OCI-LY7 (cell line): ENCODE measurements at regions not wholly inside any gene's neighbourhood (a gene's known extent, or its start where the extent isn't known, plus 50 kb on each side); places are given as distances from the start of the nearest gene placed in this dataset.

Source experiments
- BruUV-seq: library from RNA; stranded (reverse); fragments of 400-500 nt; replicated peaks from 2 replicates; lab custom pipeline; 2021; lab: Mats Ljungman, UMichigan
- CTCF ChIA-PET: fragments of 300-600 bp; sonication (Branson Sonifier 250); formaldehyde crosslinking; loops from one replicate; lab custom pipeline; 2022; ENCODE audit warnings: antibody characterized with exemption; ENCODE audit not compliant: unreplicated experiment; lab: Charles Lee
- POLR2A ChIA-PET: fragments of 300-600 bp; sonication (Branson Sonifier 250); formaldehyde crosslinking; loops from one replicate; lab custom pipeline; 2022; ENCODE audit warnings: antibody characterized with exemption; lab: Charles Lee
- DNase-seq: peaks from one replicate; pipeline ENCODE4 v3.0.0-alpha.2; 2015; ENCODE audit warnings: low spot score
- H2AFZ ChIP-seq: fragments of 200-600 bp; sonication (generic), shearing (Covaris generic); 2 replicates; pipeline ENCODE4 v1.6.1; 2014; ENCODE audit warnings: mild to moderate bottlenecking, antibody characterized with exemption, low read length, moderate library complexity
- H3K27ac ChIP-seq: fragments of 200-600 bp; sonication (generic); 2 replicates; pipeline ENCODE4 v1.5.1; 2014; ENCODE audit warnings: mixed run types, low read depth, mild to moderate bottlenecking, moderate library complexity, low read length, inconsistent platforms; ENCODE audit not compliant: poor library complexity, severe bottlenecking
- H3K36me3 ChIP-seq: fragments of 200-600 bp; sonication (generic); 2 replicates; pipeline ENCODE4 v1.6.1; 2014; ENCODE audit warnings: mild to moderate bottlenecking, antibody characterized with exemption, low read length, moderate library complexity, mixed read lengths; ENCODE audit not compliant: insufficient read depth
- H3K4me1 ChIP-seq: fragments of 200-600 bp; sonication (generic); 2 replicates; pipeline ENCODE4 v1.5.1; 2014; ENCODE audit warnings: mild to moderate bottlenecking, low read length; ENCODE audit not compliant: insufficient read depth, poor library complexity, severe bottlenecking
- H3K4me2 ChIP-seq: fragments of 200-600 bp; sonication (generic); 2 replicates; pipeline ENCODE4 v1.6.1; 2014; ENCODE audit warnings: mild to moderate bottlenecking, low read length
- H3K4me3 ChIP-seq: fragments of 200-600 bp; sonication (generic); 2 replicates; pipeline ENCODE4 v1.5.1; 2014; ENCODE audit warnings: mild to moderate bottlenecking, low read depth, low read length; ENCODE audit not compliant: poor library complexity, severe bottlenecking
- H3K79me2 ChIP-seq: fragments of 200-600 bp; sonication (generic); 2 replicates; pipeline ENCODE4 v1.6.1; 2016; ENCODE audit warnings: low read depth, mild to moderate bottlenecking, low read length, moderate library complexity, mixed read lengths; ENCODE audit not compliant: insufficient read depth
- H3K9me2 ChIP-seq: fragments of 200-600 bp; sonication (generic); 2 replicates; pipeline ENCODE4 v1.6.1; 2016; ENCODE audit warnings: mild to moderate bottlenecking, low read length, mixed read lengths; ENCODE audit not compliant: insufficient read depth
- H3K9me3 ChIP-seq: fragments of 200-600 bp; sonication (generic); 2 replicates; pipeline ENCODE4 v1.6.1; 2014; ENCODE audit warnings: mild to moderate bottlenecking, mixed run types, low read length, mixed read lengths
- H4K20me1 ChIP-seq: fragments of 200-600 bp; sonication (generic); 2 replicates; pipeline ENCODE4 v1.6.1; 2014; ENCODE audit warnings: mild to moderate bottlenecking, antibody characterized with exemption, low read length, moderate library complexity, mixed read lengths; ENCODE audit not compliant: insufficient read depth
- EZH2phosphoT487 ChIP-seq: fragments of 200-600 bp; sonication (generic); IDR thresholded peaks from 2 replicates; pipeline ENCODE4 v1.6.1; 2018; ENCODE audit warnings: low read depth, borderline replicate concordance, mild to moderate bottlenecking, mixed run types, antibody characterized with exemption, low read length, moderate library complexity, mixed read lengths
- intact Hi-C: fragments of 100-400 bp; cut with micrococcal nuclease; formaldehyde crosslinking; loops from one replicate; pipeline ENCODE4 v1.10.0; 2022; ENCODE audit not compliant: unreplicated experiment
- TF ChIP-seq, protein P1 (sequence below): fragments of 200-600 bp; sonication (generic); conservative IDR thresholded peaks from 2 replicates; pipeline ENCODE4 v1.5.1; 2014; ENCODE audit warnings: mild to moderate bottlenecking, antibody characterized with exemption, low read length, moderate library complexity, mixed read lengths

DNA sequence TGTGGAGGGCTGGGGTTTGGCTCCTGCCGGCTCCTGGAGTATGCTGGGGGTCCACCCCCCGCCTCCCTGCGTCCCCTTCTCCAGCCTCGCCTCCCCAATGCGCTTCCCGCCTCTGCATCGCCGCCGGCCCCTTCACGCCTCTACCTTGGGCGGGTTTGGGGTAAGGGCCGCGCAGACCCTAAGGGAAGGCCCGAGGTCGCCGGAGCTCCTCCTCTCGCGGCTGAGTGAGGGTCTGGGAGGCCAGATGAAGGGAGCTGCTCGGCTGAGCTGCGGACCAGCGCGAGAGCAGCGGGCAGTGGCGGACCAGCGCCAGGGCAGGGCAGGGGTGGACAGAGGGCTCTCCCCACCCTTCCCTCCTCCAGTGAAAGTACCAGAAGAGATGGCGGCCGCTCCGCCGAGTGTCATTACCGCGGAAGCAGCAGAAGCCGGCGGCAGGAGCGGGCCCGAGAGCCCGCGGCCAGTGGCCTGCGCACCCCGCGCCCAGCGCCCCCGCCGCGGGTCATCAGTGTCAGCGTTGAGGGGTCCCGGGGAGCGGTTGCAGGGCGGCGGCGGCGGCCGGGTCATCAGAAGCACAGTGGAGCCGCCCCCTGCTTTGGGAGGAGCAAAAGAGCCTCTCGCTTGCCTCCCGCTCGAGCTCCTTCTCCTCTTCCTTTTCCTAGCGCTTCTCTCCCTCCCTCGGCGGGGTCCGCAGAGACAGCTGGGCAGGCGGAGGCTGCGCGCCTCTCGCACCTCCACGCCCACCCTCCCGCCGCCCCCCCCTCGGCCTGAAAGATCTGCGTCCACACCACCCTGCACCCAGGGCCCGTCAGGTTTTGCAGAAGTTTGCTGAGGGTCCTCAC, 255.6 kb upstream of the CADM1 start:
- TF ChIP-seq, protein P1, sequence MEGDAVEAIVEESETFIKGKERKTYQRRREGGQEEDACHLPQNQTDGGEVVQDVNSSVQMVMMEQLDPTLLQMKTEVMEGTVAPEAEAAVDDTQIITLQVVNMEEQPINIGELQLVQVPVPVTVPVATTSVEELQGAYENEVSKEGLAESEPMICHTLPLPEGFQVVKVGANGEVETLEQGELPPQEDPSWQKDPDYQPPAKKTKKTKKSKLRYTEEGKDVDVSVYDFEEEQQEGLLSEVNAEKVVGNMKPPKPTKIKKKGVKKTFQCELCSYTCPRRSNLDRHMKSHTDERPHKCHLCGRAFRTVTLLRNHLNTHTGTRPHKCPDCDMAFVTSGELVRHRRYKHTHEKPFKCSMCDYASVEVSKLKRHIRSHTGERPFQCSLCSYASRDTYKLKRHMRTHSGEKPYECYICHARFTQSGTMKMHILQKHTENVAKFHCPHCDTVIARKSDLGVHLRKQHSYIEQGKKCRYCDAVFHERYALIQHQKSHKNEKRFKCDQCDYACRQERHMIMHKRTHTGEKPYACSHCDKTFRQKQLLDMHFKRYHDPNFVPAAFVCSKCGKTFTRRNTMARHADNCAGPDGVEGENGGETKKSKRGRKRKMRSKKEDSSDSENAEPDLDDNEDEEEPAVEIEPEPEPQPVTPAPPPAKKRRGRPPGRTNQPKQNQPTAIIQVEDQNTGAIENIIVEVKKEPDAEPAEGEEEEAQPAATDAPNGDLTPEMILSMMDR: no peak
- TF ChIP-seq EZH2phosphoT487: no peak
- H3K4me3 ChIP-seq: no peak overlapping the region
- H3K79me2 ChIP-seq: no peaks in the 10 kb centered on the region
- POLR2A ChIA-PET: no interaction called here
- no TSS peak for BruUV-seq
- no peak overlapping the region for H3K4me2 ChIP-seq
- H3K9me3 ChIP-seq: no peaks in the 10 kb centered on the region
- no peaks in the 10 kb centered on the region for H3K9me2 ChIP-seq
- intact Hi-C loops: no loop called here
- no peaks in the 10 kb centered on the region for H3K4me1 ChIP-seq
- H4K20me1 ChIP-seq: no peaks in the 10 kb centered on the region
- CTCF ChIA-PET: no interaction called here
- no peaks in the 10 kb centered on the region for H3K36me3 ChIP-seq
- DNase-seq: no peak
- no peak overlapping the region for H2AFZ ChIP-seq
- no peak overlapping the region for H3K27ac ChIP-seq

DNA sequence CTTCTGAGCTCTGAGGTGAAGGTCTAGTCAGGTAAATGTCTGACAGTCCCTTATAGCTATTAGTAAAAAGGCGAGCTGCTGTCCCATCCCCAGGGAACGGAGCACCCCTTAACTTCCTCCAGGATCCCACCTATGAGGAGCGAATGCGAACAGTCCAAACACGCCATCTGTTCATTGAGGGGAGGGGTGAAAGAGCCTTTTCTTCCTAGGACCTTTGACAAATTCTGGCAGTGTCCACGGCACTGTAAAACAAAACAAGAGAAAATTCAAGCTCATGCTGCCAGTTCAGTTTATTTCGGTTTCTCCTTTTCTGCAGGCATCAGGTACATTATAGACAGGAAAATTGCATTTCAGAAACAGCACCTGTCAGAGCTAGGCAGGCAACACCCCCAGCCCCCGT, 253.8 kb upstream of the CADM1 start:
- intact Hi-C loops: no loop called here
- CTCF ChIA-PET: no interaction called here
- no peak for TF ChIP-seq EZH2phosphoT487
- TF ChIP-seq, protein P1: no peak

More for the DNA sequence above, 253.8 kb upstream of the CADM1 start:
- Histone ChIP-seq H3K4me1 (no peaks in the 10 kb centered on the region), H3K36me3 (no peaks in the 10 kb centered on the region), H3K79me2 (no peaks in the 10 kb centered on the region), H3K4me3 (no peak overlapping the region), H3K4me2 (no peak overlapping the region), H2AFZ (no peak overlapping the region), H3K9me2 (no peaks in the 10 kb centered on the region), H3K9me3 (no peaks in the 10 kb centered on the region), H3K27ac (no peak overlapping the region), H4K20me1 (no peaks in the 10 kb centered on the region)
- POLR2A ChIA-PET: no interaction called here
- no TSS peak for BruUV-seq
- DNase-seq: no peak
